ENCODE measurements at regions not wholly inside any gene's neighbourhood (a gene's known extent, or its start where the extent isn't known, plus 50 kb on each side); places are given as distances from the start of the nearest gene placed in this dataset.
"Not testable (repeated sequence)": the region's sequence is repeated elsewhere in the genome, so short reads cannot be mapped to it uniquely, and the experiment has no call there.

GRCh38 chr19:30807278-30807677, 435.1 kb downstream of the ZNF536 start:
- ATAC-seq = no peak
- 37 to 38% methylated on average over 3 of the region's 3 CpGs for WGBS, 2 donors
- peaks cover 0 to 6% (median 0%) of the 10 kb centered on the region in 9 donors for H3K4me1 ChIP-seq
- no peaks in the 10 kb centered on the region for H3K36me3 ChIP-seq
- H3K27ac ChIP-seq = no peak overlapping the region
- no peak for DNase-seq
- TF ChIP-seq CTCF (IDR thresholded peaks at IDR 0.05) = no peak
- peaks cover 0 to 38% (median 17%) of the 10 kb centered on the region in 7 donors for H3K27me3 ChIP-seq
- peaks cover 0 to 14% (median 0%) of the 10 kb centered on the region in 11 donors for H3K9me3 ChIP-seq
- H3K4me3 ChIP-seq = no peak overlapping the region
- intact Hi-C loops (cut with DNase I) = no loop called here

- intact Hi-C loops (cut with DNase I) = no loop called here
- ATAC-seq = no peak
- no peak for TF ChIP-seq CTCF (IDR thresholded peaks at IDR 0.05)
- Histone ChIP-seq H3K27ac (no peak overlapping the region), H3K4me3 (no peak overlapping the region), H3K27me3 (peaks cover 0 to 42% (median 16%) of the 10 kb centered on the region in 7 donors), H3K9me3 (peaks cover 0 to 14% (median 0%) of the 10 kb centered on the region in 11 donors), H3K36me3 (no peaks in the 10 kb centered on the region), H3K4me1 (peaks cover 0 to 6% (median 0%) of the 10 kb centered on the region in 9 donors)
- 78 to 85% methylated on average over 3 of the region's 3 CpGs for WGBS, 2 donors
- no peak for DNase-seq
Measured at GRCh38 chr19:30806311-30806710, 434.1 kb downstream of the ZNF536 start.

GRCh38 chr19:30804751-30805150, 432.6 kb downstream of the ZNF536 start:
- Histone ChIP-seq H3K4me3 (no peak overlapping the region), H3K27me3 (peaks cover 4 to 53% (median 30%) of the 10 kb centered on the region in 7 donors), H3K36me3 (no peaks in the 10 kb centered on the region), H3K4me1 (peaks cover 0 to 6% (median 0%) of the 10 kb centered on the region in 9 donors), H3K9me3 (peaks cover 0 to 14% (median 0%) of the 10 kb centered on the region in 11 donors), H3K27ac (no peak overlapping the region)
- no peak for DNase-seq
- 26 to 38% methylated on average over 5 of the region's 5 CpGs for WGBS, 2 donors
- intact Hi-C loops (cut with DNase I) = no loop called here
- no peak for ATAC-seq
- TF ChIP-seq CTCF (IDR thresholded peaks at IDR 0.05) = no peak

- Histone ChIP-seq H3K27me3 (peaks cover 5 to 57% (median 30%) of the 10 kb centered on the region in 7 donors), H3K9me3 (peaks cover 0 to 14% (median 0%) of the 10 kb centered on the region in 11 donors)
- H3K36me3 ChIP-seq; H3K27ac ChIP-seq; intact Hi-C loops (cut with DNase I); DNase-seq; H3K4me3 ChIP-seq; H3K4me1 ChIP-seq; ATAC-seq: not testable (repeated sequence)
- WGBS, 2 donors = 44 to 55% methylated on average over 3 of the region's 3 CpGs
Measured at GRCh38 chr19:30804333-30804732, 432.1 kb downstream of the ZNF536 start.

- 81 to 88% methylated on average over 6 of the region's 6 CpGs for WGBS, 2 donors
- no peak for TF ChIP-seq CTCF (IDR thresholded peaks at IDR 0.05)
- Histone ChIP-seq H3K27me3 (peaks cover 5 to 63% (median 41%) of the 10 kb centered on the region in 7 donors), H3K36me3 (no peaks in the 10 kb centered on the region), H3K4me3 (no peak overlapping the region), H3K9me3 (peaks cover 0 to 8% (median 0%) of the 10 kb centered on the region in 11 donors), H3K4me1 (peaks cover 0 to 6% (median 0%) of the 10 kb centered on the region in 9 donors), H3K27ac (no peak overlapping the region)
- ATAC-seq (no peak), DNase-seq (no peak)
- intact Hi-C loops (cut with DNase I) = no loop called here
Measured at GRCh38 chr19:30802424-30803013, 430.3 kb downstream of the ZNF536 start.
